Activated CD8-positive, alpha-beta memory T cell treated with anti-CD3 and anti-CD28 coated beads for 36 hours (primary cell): ENCODE measurements at regions not wholly inside any gene's neighbourhood (a gene's known extent, or its start where the extent isn't known, plus 50 kb on each side); places are given as distances from the start of the nearest gene placed in this dataset.
"Not testable (repeated sequence)": the region's sequence is repeated elsewhere in the genome, so short reads cannot be mapped to it uniquely, and the experiment has no call there.

Source experiments
- CTCF ChIA-PET: fragments of 350-600 bp; sonication (Branson Sonifier 250); formaldehyde crosslinking; loops from one replicate; lab custom pipeline; 2021; ENCODE audit warnings: antibody characterized with exemption; lab: Charles Lee
- POLR2A ChIA-PET: fragments of 350-600 bp; sonication (Branson Sonifier 250); formaldehyde crosslinking; loops from one replicate; lab custom pipeline; 2021; ENCODE audit warnings: antibody characterized with exemption; lab: Charles Lee

DNA sequence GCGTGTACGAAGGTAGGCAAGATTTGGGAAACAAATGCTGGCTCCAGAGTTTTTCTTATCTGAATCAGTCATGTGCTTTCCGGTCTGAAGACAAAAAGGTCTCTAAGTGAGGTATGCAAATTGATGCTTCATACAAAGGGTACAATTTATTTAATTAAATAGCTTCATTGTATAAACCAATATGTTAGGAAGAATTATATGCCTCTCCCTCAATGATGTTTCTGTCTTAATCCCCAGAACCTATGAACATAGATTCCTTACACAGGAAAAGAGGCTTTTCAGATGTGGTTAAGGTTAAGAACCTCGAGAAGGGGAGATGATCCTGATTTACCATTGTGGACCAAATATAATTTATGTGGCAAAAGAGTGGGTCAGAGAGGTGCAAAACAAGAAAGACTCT is 543.5 kb upstream of the PCDH10 start:
- CTCF ChIA-PET = no interaction called here
- POLR2A ChIA-PET = no interaction called here

DNA sequence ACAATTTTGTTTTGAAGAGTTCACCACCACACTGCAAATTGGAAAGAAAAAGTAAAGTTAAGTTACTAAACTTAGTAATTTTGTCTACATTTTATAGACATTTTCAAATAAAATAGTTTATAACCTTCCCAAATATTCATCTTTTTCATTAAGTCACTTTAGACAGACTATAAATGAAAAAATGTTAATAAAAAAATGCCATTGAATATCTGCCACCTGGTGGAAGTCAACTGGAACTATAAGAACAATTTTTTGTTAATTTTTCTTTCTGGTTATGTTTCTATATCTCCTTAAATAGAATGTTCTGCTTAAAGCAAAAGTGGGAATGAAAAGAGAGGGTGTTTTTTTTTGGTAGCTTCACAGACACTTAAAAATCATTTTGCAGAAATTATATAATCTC is 534.4 kb upstream of the PCDH10 start:
- ChIA-PET POLR2A (no interaction called here), CTCF (no interaction called here)

DNA sequence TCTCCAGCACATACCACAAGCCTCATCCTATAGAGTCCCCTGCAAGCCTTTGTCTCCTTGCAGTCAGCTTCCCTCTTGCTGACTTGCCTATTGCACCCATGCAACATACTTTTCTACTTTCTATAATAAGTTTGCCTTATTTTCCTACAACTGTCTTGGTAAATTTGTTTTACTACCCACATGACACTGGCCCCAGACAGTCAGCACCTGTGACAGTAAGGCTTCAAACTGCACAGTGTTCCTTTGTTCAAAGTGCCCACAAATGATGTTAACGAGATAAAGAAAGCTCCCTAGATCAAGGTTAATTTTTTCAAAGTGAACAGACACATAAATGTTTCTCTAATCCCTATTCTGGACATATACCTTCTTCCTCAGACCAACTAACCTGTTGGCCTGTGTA is 529.1 kb upstream of the PCDH10 start:
- ChIA-PET CTCF (no interaction called here), POLR2A (no interaction called here)

DNA sequence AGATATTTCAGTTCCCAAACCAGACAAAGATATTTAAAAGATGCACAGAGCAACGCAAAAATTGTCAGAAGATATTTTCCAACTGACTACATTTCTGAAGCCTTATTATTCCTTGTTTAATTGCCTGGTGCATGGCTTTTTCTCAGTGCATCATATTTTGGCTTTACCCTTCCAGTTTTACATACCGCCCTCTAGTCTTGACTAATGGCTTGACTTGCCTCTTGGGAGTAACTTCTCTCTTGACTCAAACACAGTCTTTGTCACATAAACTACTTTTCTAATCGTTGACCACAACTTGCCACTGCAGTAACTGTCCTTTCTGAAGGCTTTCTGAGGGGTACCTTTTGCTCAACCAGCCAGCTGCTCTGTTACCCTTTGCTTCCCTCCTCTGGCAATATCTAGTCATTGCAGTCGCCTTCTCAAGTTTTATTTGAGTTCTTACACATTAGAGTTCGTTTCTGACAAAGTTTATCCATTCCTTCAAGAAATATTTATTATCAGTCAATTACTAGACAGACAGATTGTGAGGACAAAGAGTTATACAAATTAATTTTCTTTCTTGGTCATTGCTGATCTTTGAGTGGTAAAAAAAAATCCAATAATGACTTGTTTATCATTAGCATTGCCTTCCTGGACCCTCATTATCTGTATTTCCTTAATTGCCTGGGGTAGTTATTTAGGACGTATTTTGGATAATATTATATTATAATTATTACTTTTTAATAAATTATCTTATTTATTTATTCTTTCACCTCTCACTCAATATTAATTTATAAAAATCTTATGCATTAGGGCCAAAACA is 506.9 kb upstream of the PCDH10 start:
- ChIA-PET CTCF (no interaction called here), POLR2A (no interaction called here)

DNA sequence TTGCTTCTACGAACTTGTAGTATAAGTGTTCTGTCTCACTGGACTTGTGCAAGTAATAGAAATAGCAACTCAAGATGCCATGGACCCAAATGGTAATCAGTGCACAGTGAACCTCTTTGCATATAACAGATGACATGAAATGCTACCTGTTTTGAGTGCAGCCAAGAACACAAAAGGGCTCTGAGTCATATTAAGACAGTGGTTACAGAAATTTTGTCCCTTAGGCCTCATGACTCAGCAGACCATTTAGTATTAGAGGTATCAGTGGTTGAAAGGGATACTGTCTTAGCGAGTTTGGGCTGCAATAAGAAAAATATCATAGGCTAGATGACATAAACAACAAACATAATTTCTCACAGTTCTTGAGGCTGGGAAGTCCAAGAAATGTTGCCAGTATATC is 502.9 kb upstream of the PCDH10 start:
- ChIA-PET CTCF (no interaction called here), POLR2A (no interaction called here)

DNA sequence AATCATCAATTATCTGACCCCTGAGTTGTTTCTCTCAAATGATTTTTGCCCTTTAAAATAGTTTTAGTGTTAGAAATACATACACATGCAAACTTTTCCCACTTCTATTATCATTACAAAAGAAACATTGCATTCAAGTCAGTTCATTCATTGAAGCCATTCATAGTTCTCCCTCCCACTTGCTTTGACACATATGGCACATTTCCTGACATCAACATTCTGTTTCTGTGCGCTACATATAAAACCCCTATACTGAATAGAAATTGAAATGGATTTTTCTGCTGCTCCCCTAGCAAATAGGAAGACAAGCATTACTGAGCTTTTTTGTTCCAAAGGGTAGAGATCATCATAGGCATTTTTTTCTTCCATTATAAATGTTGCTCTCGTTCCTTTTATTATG is 497.9 kb upstream of the PCDH10 start:
- ChIA-PET POLR2A (no interaction called here), CTCF (no interaction called here)

DNA sequence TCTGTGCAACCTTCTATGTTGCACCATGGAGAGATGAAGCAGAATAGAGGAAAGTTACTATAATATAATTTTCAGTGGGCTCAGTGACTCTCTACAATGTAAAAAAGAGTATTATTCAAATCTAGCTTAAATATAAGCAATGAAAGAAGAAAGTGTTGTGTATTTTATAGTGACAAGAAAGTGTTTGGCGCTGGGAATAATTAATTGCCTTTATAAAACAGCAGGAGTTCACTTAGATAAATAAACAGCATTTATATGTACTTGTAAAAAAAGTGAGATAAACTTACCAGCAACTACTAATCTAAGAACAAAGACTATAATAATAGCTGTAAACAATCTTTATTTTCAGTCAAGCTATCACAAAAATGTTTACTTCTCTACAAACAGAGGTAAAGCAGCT is 488.9 kb upstream of the PCDH10 start:
- CTCF ChIA-PET = no interaction called here
- POLR2A ChIA-PET = no interaction called here

DNA sequence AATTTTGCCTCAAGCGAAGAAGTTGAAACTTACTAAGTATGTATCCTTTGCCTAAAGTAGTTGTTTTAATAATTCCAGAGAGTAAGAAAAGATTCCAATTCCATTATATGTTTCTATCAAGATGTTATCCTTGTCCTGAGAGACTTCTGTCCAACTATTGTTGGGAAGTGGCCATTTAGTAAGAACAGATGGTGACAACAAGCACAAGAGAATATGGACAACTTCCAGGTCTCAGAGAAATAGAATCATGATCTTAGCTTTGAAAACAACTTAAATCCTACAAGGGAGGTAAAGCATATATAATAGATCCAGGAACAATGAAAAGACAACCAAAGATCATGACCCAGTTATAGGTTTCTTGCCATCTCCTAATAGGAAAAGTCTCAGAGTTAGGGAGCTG is 486.6 kb upstream of the PCDH10 start:
- POLR2A ChIA-PET = no interaction called here

DNA sequence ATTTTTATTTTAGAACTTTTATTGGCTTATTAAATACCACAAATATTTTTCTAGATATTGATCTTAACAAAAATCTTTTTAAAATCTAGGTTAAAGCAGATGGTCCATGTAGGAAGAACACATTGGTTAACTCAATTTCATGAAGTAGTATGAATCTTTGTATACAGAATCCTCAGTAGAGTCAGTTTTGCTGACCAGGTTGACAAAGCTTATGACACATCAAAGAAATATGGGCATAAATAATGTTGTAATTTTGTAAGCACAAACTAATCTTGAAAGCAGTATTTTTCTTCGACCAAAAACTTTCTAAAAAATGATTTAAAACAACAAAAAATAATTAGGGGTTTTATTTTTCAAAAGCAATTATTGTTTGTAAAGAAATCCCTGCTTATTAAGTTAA is 479.3 kb upstream of the PCDH10 start:
- CTCF ChIA-PET = no interaction called here
- POLR2A ChIA-PET = no interaction called here

More for the DNA sequence above, 486.6 kb upstream of the PCDH10 start:
- CTCF ChIA-PET = no interaction called here

DNA sequence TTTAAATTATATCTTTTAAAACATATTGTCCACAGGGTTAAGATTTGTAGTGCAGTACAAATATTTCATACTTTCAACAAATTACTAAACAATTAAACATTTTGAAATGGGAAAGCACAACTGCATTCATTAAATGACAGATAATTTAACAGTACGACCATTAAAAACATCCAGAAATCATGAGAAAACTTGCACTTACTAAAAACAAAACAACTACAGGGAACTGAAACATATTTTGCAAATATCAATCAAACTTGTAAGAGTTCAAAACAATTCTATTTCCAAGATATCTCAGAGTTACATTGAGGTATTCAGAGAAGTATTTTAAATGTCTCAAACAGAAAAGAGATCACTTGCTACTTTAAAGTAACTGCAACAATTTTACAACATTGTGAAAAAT is 478.5 kb upstream of the PCDH10 start:
- ChIA-PET CTCF (no interaction called here), POLR2A (no interaction called here)

DNA sequence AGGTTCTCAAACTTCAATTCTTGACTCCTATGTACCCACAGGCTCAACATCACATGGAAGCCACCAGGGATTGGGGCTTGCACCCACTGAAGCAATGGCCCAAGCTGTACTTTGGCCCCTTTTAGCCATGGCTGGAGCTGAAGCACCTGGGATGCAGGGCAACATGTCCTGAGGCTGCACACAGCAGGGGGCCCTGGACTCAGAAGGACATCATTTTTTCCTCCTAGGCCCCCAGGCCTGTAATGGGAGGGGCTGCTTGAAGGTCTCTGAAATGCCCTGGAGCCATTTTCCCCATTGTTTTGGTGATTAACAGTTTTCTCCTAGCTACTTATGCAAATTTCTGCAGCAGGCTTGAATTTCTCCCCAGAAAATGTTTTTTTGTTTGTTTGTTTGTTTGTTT is 465.1 kb upstream of the PCDH10 start:
- ChIA-PET POLR2A (no interaction called here), CTCF (no interaction called here)

DNA sequence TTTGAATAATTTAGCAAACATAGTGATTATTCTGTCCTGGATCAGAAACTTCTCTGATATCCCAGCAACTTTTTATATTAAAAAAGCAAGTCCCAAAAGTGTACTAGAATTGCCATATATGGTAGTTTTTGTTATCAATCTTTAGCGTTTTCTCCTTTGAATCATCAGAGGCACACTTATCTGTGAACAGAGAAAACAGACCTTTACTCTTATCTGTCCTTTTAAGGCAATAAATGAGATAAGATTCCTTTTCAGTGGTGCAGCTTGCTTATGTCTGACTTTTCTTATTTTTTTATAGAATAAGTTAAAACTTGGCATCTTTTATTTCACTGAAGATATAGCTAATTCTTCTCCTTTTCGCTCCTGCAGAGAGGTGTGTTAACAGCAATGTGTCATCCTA is 458.1 kb upstream of the PCDH10 start:
- ChIA-PET CTCF (no interaction called here), POLR2A (no interaction called here)

DNA sequence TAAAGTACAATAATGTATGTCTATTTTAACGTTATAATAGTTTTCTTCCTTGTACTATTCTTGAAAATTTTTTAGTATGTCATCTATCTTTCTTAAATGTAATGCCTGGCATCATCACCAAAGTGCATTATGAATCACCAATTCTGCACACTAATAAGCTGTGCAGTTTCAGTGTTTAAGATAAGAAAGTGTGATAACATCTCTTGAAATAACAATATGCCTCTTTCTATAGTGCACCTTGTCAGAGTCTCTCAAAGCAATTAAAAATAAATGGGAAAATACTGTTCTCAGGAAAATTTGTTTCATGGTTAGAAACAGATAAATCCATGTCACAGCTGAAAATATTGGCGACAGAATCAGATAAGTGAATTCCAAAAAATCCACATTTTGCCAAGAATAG is 457.4 kb upstream of the PCDH10 start:
- CTCF ChIA-PET = no interaction called here

DNA sequence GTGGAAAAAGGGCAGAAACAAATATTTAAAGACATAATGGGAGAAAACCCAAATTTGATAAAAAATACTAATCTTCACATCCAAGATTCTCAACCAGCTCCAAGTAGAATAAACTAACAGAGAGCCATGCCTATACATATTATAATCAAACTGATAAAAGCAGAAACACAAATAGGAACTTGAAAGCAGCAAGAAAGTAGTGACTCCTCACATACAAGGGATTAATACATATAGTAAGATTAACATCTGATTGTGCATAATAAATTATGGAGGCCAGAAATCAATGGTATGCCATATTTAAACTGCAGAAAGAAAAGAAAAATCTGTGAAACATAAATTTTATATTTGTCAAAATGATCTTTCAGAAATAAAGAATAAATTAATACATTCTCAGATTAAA is 454.3 kb upstream of the PCDH10 start:
- POLR2A ChIA-PET = no interaction called here

More for the DNA sequence above, 457.4 kb upstream of the PCDH10 start:
- POLR2A ChIA-PET = no interaction called here

DNA sequence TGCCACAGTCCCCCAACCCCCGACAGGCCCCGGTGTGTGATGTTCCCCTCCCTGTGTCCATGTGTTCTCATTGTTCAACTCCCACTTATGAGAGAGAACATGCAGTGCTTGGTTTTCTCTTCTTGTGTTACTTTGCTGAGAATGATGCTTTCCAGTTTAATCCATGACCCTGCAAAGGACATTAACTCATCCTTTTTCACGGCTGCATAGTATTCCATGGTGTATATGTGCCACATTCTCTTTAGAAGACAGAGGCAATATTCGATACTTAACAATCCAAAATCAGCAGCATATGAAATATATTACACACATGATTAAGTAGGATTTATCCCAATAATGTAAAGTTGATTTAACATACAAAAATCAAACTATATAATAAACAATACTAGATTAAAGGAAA is 451.6 kb upstream of the PCDH10 start:
- CTCF ChIA-PET, POLR2A ChIA-PET: not testable (repeated sequence)

More for the DNA sequence above, 454.3 kb upstream of the PCDH10 start:
- CTCF ChIA-PET = no interaction called here

DNA sequence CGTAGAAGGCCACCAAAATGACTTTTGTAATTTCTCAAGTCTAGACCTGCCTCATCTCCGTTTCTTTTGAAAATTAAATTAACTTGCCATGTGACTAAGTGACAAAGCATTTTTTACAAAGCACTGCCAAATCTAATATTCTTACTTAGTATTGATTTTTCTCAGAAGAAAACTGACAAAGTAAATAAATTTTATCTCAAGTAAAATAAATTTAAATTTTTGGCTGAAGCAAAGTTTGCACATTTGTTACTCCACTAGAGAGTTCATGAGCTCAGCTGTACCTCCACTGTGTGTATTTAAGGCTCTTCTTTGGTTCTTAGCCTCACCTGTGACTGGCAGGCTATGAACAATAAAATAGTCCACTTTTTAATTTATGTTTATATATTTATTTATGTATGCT is 441.1 kb upstream of the PCDH10 start:
- ChIA-PET POLR2A (no interaction called here), CTCF (no interaction called here)

DNA sequence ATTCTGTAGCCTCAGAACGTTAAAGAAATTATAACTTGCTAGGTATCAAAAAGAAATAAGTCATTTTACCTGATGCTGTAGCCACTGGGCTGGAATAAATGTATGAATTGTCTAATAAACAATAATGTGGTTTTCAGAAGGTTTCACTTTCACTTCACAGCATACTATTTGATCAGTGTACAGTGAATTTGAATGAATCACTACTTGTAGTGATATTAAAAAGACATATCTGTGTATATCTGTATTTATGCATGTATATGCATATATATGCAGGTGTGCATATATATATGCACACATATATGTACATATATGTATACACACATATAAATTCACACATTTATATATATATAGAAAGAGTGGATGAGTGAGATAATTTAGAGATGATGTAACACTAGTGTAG is 440.0 kb upstream of the PCDH10 start:
- POLR2A ChIA-PET = no interaction called here
- CTCF ChIA-PET = no interaction called here

DNA sequence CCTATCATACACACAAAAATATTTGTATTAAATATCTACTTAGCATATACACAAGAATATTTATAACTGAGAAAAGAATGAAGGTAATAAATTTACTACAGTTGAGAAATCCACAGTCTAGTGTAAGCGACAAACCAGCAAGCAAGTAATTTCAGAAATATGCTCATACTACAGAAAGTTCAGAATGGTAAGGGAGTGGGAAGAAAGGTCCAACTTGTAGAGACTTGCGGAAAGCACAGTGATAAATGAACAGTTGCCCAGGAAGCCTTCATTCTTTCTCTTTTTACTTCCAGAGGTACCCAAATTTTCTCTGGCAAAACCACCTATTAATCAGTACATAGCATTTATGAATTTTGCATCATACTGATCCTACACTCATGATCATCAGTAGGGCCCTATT is 438.1 kb upstream of the PCDH10 start:
- POLR2A ChIA-PET = no interaction called here
- CTCF ChIA-PET = no interaction called here

DNA sequence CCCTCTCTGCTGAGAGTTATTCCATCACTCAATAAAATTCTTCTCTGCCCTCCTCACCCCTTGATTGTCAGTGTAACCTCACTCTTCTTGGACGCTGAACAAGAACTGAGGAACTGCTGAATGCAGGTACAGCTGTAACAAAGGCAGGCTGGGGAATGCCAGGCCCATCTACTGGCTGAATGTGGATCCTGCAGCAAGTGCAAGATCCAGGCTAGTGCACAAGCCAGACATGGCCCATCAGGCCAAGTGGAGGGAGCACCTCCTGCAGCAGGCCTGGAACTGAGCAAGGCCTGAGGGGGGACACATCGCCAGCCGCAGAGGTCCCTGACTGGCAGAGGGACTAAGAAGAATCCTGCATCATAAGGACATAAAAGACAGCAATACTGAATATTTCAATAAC is 411.8 kb upstream of the PCDH10 start:
- ChIA-PET POLR2A (no interaction called here), CTCF (no interaction called here)

DNA sequence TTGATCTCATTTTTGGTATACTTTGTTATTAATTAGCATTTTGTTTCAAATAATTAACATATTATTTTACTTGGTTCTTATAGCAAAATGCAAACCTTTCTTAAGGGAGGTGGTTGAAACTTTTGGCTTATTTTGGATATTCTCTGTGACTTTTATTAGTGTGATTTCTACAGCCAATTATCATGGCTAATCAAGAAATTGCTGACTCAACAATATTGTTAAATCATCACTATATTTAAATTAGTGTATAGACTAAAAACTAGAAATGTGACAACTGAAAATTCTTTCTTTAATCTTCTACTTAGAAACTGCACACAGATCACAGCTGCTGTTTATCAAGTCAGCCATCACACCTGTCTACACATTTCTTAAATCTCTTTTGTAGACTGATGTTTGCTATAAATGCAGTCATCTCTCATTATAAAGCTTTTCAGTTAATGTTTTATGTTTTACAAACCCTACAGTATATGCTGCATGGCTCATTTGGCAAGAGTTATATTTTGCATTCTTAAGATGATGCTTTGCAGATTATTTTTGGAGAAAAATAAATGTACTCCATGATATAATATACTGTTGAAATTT is 389.8 kb upstream of the PCDH10 start:
- ChIA-PET CTCF (no interaction called here), POLR2A (no interaction called here)

DNA sequence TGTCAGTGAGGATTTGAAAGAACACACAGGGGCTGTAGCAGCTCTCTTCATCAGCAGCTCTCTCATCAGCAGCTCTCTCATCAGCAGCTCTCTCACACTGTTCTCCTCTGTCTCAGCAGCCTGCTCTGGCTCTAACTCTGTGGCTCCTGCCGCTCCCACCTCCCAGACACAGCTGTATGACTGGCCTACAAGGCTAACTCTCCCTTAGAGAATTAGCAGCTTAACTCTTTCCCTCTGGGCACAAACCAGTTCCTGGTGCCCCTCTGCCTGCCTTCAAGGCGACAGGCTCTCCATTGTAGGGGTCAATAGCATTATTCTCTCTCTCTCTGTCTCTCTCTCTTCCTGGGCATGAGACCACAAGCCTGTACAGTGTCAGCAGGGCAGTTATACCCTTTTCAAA is 385.6 kb upstream of the PCDH10 start:
- POLR2A ChIA-PET = no interaction called here

DNA sequence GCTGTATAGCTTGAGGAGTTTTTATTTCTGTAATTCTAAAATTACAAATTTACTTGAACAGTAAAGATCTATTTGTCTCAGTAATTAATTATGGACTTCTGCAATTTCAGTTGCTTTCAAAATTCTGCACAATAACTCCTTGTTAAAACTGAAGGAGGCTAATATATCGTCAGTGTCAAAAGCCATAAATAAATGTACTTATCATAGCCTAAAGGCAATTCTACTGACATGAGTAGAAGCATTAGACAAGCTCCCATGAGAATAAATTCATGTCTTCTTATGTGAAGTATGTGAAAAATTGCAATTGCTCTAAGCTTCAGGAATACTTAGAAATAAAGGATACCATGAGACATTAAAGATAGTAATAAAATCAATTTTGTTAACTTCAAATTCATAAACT is 381.2 kb upstream of the PCDH10 start:
- POLR2A ChIA-PET = no interaction called here
- CTCF ChIA-PET = no interaction called here

More for the DNA sequence above, 385.6 kb upstream of the PCDH10 start:
- CTCF ChIA-PET = no interaction called here
